ENCODE measurements at regions not wholly inside any gene's neighbourhood (a gene's known extent, or its start where the extent isn't known, plus 50 kb on each side); places are given as distances from the start of the nearest gene placed in this dataset.

- ATAC-seq (peak; percentile 64), DNase-seq (ENCODE audit: low spot score) (peak; percentile 33)
- Mint-ChIP-seq H3K9me3 (no peaks in the 10 kb centered on the region), H3K27me3 (ENCODE audit: low read depth) (peaks cover 67% of the 10 kb centered on the region), H3K4me1 (peaks cover 30% of the 10 kb centered on the region), H3K27ac (no peak overlapping the region), H3K36me3 (no peaks in the 10 kb centered on the region), H3K4me3 (peak overlapping the region; percentile 81)
- ChIA-PET CTCF (no interaction called here), POLR2A (interaction anchor here (0.6 kb wide), 1 partner anchor 439 kb away, joined by 3 read pairs; no protein-coding TSS in a partner anchor)
- TF ChIP-seq, protein P1, sequence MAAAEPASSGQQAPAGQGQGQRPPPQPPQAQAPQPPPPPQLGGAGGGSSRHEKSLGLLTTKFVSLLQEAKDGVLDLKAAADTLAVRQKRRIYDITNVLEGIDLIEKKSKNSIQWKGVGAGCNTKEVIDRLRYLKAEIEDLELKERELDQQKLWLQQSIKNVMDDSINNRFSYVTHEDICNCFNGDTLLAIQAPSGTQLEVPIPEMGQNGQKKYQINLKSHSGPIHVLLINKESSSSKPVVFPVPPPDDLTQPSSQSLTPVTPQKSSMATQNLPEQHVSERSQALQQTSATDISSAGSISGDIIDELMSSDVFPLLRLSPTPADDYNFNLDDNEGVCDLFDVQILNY (CRISPR knock-in tag; IDR thresholded peaks at IDR 0.05) = no peak
- TF ChIP-seq ZNF138 (CRISPR knock-in tag; conservative IDR thresholded peaks at IDR 0.05) (no peak), NFYB (CRISPR knock-in tag; conservative IDR thresholded peaks at IDR 0.05; ENCODE audit: low read depth) (no peak), ZNF425 (CRISPR knock-in tag; conservative IDR thresholded peaks at IDR 0.05) (no peak), ZNF396 (CRISPR knock-in tag; IDR thresholded peaks at IDR 0.05; ENCODE audit: borderline replicate concordance) (no peak), GRHL2 (CRISPR knock-in tag; IDR thresholded peaks at IDR 0.05; ENCODE audit: insufficient replicate concordance, severe bottlenecking) (no peak), SOX15 (CRISPR knock-in tag; IDR thresholded peaks at IDR 0.05) (no peak), ZNF532 (CRISPR knock-in tag; IDR thresholded peaks at IDR 0.05; ENCODE audit: borderline replicate concordance) (no peak)
Observed at GRCh38 chr18:22559414-22560274, 141.9 kb upstream of the CTAGE1 start.

DNA sequence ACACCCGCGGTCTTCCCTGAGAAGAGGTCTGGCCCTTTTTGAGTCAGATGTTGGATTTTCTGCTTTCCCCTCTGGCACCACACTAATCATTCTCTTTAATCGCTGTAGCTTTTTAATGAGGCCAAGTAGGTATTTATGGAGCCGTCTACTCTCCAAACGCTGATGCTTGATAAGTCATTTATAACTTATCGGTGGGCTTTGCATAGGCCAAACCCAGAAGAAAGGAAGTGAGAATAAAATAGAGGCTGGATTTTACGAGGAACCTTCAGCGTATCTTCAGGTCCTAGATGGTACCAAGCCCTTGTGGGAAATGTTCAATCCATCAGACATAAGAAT lies 142.5 kb upstream of the CTAGE1 start:
- no peak for ATAC-seq
- no peaks in the 10 kb centered on the region for H3K36me3 Mint-ChIP-seq
- CTCF ChIA-PET = no interaction called here
- H3K27me3 Mint-ChIP-seq (ENCODE audit: low read depth) = peaks cover 67% of the 10 kb centered on the region
- no peak overlapping the region for H3K27ac Mint-ChIP-seq
- no peaks in the 10 kb centered on the region for H3K9me3 Mint-ChIP-seq
- POLR2A ChIA-PET = interaction anchor here (0.6 kb wide), 1 partner anchor 440 kb away, joined by 3 read pairs; no protein-coding TSS in a partner anchor
- H3K4me1 Mint-ChIP-seq = peaks cover 30% of the 10 kb centered on the region
- TF ChIP-seq NFYB (CRISPR knock-in tag; conservative IDR thresholded peaks at IDR 0.05; ENCODE audit: low read depth) (no peak), TP53 (CRISPR knock-in tag; IDR thresholded peaks at IDR 0.05) (no peak), ZNF317 (CRISPR knock-in tag; IDR thresholded peaks at IDR 0.05; ENCODE audit: borderline replicate concordance, low read depth) (no peak), ZNF396 (CRISPR knock-in tag; IDR thresholded peaks at IDR 0.05; ENCODE audit: borderline replicate concordance) (no peak), ESRRA (CRISPR knock-in tag; IDR thresholded peaks at IDR 0.05; ENCODE audit: borderline replicate concordance) (no peak), FOXP4 (CRISPR knock-in tag; IDR thresholded peaks at IDR 0.05) (no peak), ZNF219 (CRISPR knock-in tag; IDR thresholded peaks at IDR 0.05; ENCODE audit: borderline replicate concordance) (no peak), PRDM15 (CRISPR knock-in tag; IDR thresholded peaks at IDR 0.05) (no peak), MXD4 (CRISPR knock-in tag; IDR thresholded peaks at IDR 0.05; ENCODE audit: borderline replicate concordance) (no peak), HMGA2 (CRISPR knock-in tag; IDR thresholded peaks at IDR 0.05) (no peak), SMAD3 (CRISPR knock-in tag; IDR thresholded peaks at IDR 0.05; ENCODE audit: borderline replicate concordance) (no peak)
- TF ChIP-seq, protein P2, sequence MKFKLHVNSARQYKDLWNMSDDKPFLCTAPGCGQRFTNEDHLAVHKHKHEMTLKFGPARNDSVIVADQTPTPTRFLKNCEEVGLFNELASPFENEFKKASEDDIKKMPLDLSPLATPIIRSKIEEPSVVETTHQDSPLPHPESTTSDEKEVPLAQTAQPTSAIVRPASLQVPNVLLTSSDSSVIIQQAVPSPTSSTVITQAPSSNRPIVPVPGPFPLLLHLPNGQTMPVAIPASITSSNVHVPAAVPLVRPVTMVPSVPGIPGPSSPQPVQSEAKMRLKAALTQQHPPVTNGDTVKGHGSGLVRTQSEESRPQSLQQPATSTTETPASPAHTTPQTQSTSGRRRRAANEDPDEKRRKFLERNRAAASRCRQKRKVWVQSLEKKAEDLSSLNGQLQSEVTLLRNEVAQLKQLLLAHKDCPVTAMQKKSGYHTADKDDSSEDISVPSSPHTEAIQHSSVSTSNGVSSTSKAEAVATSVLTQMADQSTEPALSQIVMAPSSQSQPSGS (CRISPR knock-in tag; IDR thresholded peaks at IDR 0.05; ENCODE audit: borderline replicate concordance, low read depth) = no peak
- H3K4me3 Mint-ChIP-seq = peak overlapping the region; percentile 72
- DNase-seq (ENCODE audit: low spot score) = no peak

Data from WTC11 (cell line).